Karpas-422 (cell line): ENCODE measurements at regions not wholly inside any gene's neighbourhood (a gene's known extent, or its start where the extent isn't known, plus 50 kb on each side); places are given as distances from the start of the nearest gene placed in this dataset.

Experiments used
- DNase-seq: peaks from one replicate; pipeline ENCODE4 v3.0.0-alpha.2; 2015
- H2AFZ ChIP-seq: fragments of 200-600 bp; sonication (generic); 2 replicates; pipeline ENCODE4 v1.6.1; 2014; ENCODE audit warnings: antibody characterized with exemption, low read length, mixed read lengths
- H3K27ac ChIP-seq: fragments of 200-600 bp; sonication (generic); 2 replicates; pipeline ENCODE4 v1.5.1; 2014; ENCODE audit warnings: mild to moderate bottlenecking, low read length, moderate library complexity
- H3K27me3 ChIP-seq: fragments of 200-600 bp; sonication (generic); 2 replicates; pipeline ENCODE4 v1.6.1; 2014; ENCODE audit warnings: low read length, mixed read lengths
- H3K36me3 ChIP-seq: fragments of 200-600 bp; sonication (generic); 2 replicates; pipeline ENCODE4 v1.6.1; 2014; ENCODE audit warnings: low read length, mixed read lengths; ENCODE audit not compliant: insufficient read depth
- H3K4me1 ChIP-seq: fragments of 200-600 bp; sonication (generic); 2 replicates; pipeline ENCODE4 v1.6.1; 2014; ENCODE audit warnings: mild to moderate bottlenecking, low read length, mixed read lengths
- H3K4me2 ChIP-seq: fragments of 200-600 bp; sonication (generic); 2 replicates; pipeline ENCODE4 v1.6.1; 2014; ENCODE audit warnings: low read length, low read depth, mild to moderate bottlenecking; ENCODE audit not compliant: poor library complexity, severe bottlenecking
- H3K4me3 ChIP-seq: fragments of 200-600 bp; sonication (generic); 2 replicates; pipeline ENCODE4 v1.5.1; 2014; ENCODE audit warnings: mild to moderate bottlenecking, antibody characterized with exemption, low read length, mixed read lengths
- H3K79me2 ChIP-seq: fragments of 200-600 bp; sonication (generic); 2 replicates; pipeline ENCODE4 v1.6.1; 2014; ENCODE audit warnings: mild to moderate bottlenecking, low read length, mixed read lengths
- H3K9ac ChIP-seq: fragments of 200-600 bp; sonication (generic); 2 replicates; pipeline ENCODE4 v1.6.0; 2014; ENCODE audit warnings: low read length
- H3K9me2 ChIP-seq: fragments of 200-600 bp; sonication (generic), shearing (Covaris generic); replicated peaks from 2 replicates; pipeline ENCODE4 v1.6.0; 2014; ENCODE audit warnings: mild to moderate bottlenecking, low read length, moderate library complexity; ENCODE audit not compliant: insufficient read depth
- H3K9me3 ChIP-seq: fragments of 300-700, 200-600 bp; sonication (generic); 2 replicates; pipeline ENCODE4 v1.6.1; 2014; ENCODE audit warnings: low read length, mixed read lengths
- H4K20me1 ChIP-seq: fragments of 200-600 bp; sonication (generic); 2 replicates; pipeline ENCODE4 v1.6.1; 2014; ENCODE audit warnings: mild to moderate bottlenecking, antibody characterized with exemption, low read length, low read depth; ENCODE audit not compliant: insufficient read depth

GRCh38 chr4:157722146-157722545 is 450.7 kb downstream of the GASK1B start:
- DNase-seq: no peak
- no peak overlapping the region for H2AFZ ChIP-seq

DNA sequence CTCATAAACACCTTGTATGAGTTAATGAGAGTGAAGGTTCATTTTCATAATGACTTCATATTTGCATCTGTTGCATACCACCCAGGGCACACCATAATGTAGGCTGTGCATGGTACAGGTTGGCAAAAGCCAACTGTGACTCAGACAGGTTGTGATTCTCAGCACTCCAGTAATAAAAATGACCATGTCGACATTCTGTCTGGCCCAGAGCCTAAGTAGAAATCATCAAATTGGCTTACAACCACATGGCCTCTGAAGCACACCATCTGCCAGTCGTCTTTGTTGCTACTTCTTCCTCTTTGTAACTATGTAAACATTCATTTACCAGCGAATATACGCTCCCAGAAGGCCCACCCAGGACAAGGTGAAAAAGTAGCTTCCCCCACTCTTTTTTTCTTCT is 459.5 kb downstream of the GASK1B start:
- no peak overlapping the region for H3K4me2 ChIP-seq
- H3K4me3 ChIP-seq: no peak overlapping the region
- no peaks in the 10 kb centered on the region for H3K79me2 ChIP-seq
- H3K4me1 ChIP-seq: no peaks in the 10 kb centered on the region
- H3K9me2 ChIP-seq: 0 out of 2 replicates have a peak, but pooled peaks cover 3% of the 10 kb centered on the region
- H4K20me1 ChIP-seq: no peaks in the 10 kb centered on the region
- H3K9ac ChIP-seq: no peak overlapping the region
- no peaks in the 10 kb centered on the region for H3K27me3 ChIP-seq
- H3K36me3 ChIP-seq: no peaks in the 10 kb centered on the region
- DNase-seq: no peak
- no peak overlapping the region for H2AFZ ChIP-seq
- no peak overlapping the region for H3K27ac ChIP-seq
- H3K9me3 ChIP-seq: peaks cover 32% of the 10 kb centered on the region

More at GRCh38 chr4:157722146-157722545, 450.7 kb downstream of the GASK1B start:
- Histone ChIP-seq H3K9ac (no peak overlapping the region), H3K4me1 (no peaks in the 10 kb centered on the region), H3K36me3 (no peaks in the 10 kb centered on the region), H3K79me2 (no peaks in the 10 kb centered on the region), H3K9me3 (peaks cover 67% of the 10 kb centered on the region), H3K27me3 (no peaks in the 10 kb centered on the region), H3K4me2 (no peak overlapping the region), H3K4me3 (no peak overlapping the region), H3K27ac (no peak overlapping the region), H4K20me1 (no peaks in the 10 kb centered on the region), H3K9me2 (no peaks in the 10 kb centered on the region)

DNA sequence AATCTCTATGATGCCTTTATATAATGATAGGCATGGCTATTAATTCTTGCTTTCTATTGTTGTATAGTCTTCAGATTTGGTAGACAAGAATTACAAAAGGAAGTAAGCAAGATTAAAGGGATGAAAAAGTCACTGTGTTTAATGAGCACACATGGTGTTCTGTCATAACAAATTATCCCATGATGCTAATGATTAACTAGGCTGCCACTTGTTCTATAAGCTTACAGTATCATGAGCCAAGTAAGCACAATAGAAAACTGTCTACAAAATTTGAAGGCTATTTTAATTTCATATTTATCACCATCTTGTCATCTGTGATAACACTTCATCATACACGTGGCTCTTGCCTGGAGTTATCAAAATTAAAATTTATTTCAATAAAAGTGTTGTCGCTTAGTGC is 466.7 kb downstream of the GASK1B start:
- Histone ChIP-seq H3K36me3 (no peaks in the 10 kb centered on the region), H3K9ac (no peak overlapping the region), H3K4me1 (no peaks in the 10 kb centered on the region), H2AFZ (no peak overlapping the region), H3K27ac (no peak overlapping the region), H3K4me3 (no peak overlapping the region), H3K4me2 (no peak overlapping the region), H3K9me3 (peaks cover 22% of the 10 kb centered on the region), H3K27me3 (no peaks in the 10 kb centered on the region), H3K9me2 (0 out of 2 replicates have a peak, but pooled peaks cover 3% of the 10 kb centered on the region), H3K79me2 (no peaks in the 10 kb centered on the region), H4K20me1 (no peaks in the 10 kb centered on the region)
- DNase-seq: no peak

GRCh38 chr4:157702831-157703230 is 470.0 kb downstream of the GASK1B start:
- H3K4me1 ChIP-seq: no peaks in the 10 kb centered on the region

DNA sequence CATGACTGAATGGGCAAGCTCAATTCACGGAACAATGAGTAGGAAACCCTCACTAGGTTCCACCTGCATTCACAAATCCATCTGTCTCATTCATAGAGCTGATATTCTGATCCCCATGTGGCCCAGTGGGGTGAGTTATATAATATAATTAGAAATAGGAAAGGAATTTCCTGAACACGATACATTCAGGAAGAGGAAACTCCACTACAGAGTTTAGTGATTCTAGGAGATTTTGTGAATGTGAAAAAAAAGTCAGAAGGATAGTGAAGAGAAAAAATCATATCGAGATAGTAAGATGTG is 471.2 kb downstream of the GASK1B start:
- Histone ChIP-seq H3K4me1 (no peaks in the 10 kb centered on the region), H3K27me3 (no peaks in the 10 kb centered on the region), H3K9ac (no peak overlapping the region), H3K9me2 (no peaks in the 10 kb centered on the region), H3K4me3 (no peak overlapping the region), H3K27ac (no peak overlapping the region), H3K79me2 (no peaks in the 10 kb centered on the region), H3K4me2 (no peak overlapping the region), H2AFZ (no peak overlapping the region), H3K36me3 (no peaks in the 10 kb centered on the region), H4K20me1 (no peaks in the 10 kb centered on the region), H3K9me3 (peaks cover 24% of the 10 kb centered on the region)
- no peak for DNase-seq

More at GRCh38 chr4:157702831-157703230, 470.0 kb downstream of the GASK1B start:
- H3K9ac ChIP-seq: no peak overlapping the region
- no peaks in the 10 kb centered on the region for H3K79me2 ChIP-seq
- H4K20me1 ChIP-seq: no peaks in the 10 kb centered on the region
- H3K27ac ChIP-seq: no peak overlapping the region
- H3K27me3 ChIP-seq: no peaks in the 10 kb centered on the region
- no peaks in the 10 kb centered on the region for H3K36me3 ChIP-seq
- DNase-seq: no peak
- no peak overlapping the region for H2AFZ ChIP-seq
- no peaks in the 10 kb centered on the region for H3K9me2 ChIP-seq
- no peak overlapping the region for H3K4me2 ChIP-seq
- peaks cover 24% of the 10 kb centered on the region for H3K9me3 ChIP-seq
- H3K4me3 ChIP-seq: no peak overlapping the region

- Histone ChIP-seq H4K20me1 (no peaks in the 10 kb centered on the region), H3K4me3 (no peak overlapping the region), H3K9ac (no peak overlapping the region), H3K36me3 (no peaks in the 10 kb centered on the region), H3K27me3 (no peaks in the 10 kb centered on the region), H3K9me3 (peaks cover 19% of the 10 kb centered on the region), H3K9me2 (no peaks in the 10 kb centered on the region), H3K4me2 (no peak overlapping the region), H3K79me2 (no peaks in the 10 kb centered on the region), H3K27ac (no peak overlapping the region), H3K4me1 (no peaks in the 10 kb centered on the region), H2AFZ (no peak overlapping the region)
- DNase-seq: no peak
These were observed 471.7 kb downstream of the GASK1B start for GRCh38 chr4:157700898-157701694.

- DNase-seq: no peak
- no peaks in the 10 kb centered on the region for H3K79me2 ChIP-seq
- no peak overlapping the region for H3K27ac ChIP-seq
- no peak overlapping the region for H3K4me2 ChIP-seq
- H3K4me1 ChIP-seq: no peaks in the 10 kb centered on the region
- H3K36me3 ChIP-seq: no peaks in the 10 kb centered on the region
- no peak overlapping the region for H2AFZ ChIP-seq
- H4K20me1 ChIP-seq: no peaks in the 10 kb centered on the region
- no peak overlapping the region for H3K4me3 ChIP-seq
- H3K9me3 ChIP-seq: peaks cover 30% of the 10 kb centered on the region; the same call in 1 of the 2 replicates
- H3K27me3 ChIP-seq: no peaks in the 10 kb centered on the region
- H3K9me2 ChIP-seq: no peaks in the 10 kb centered on the region
- no peak overlapping the region for H3K9ac ChIP-seq
These were observed 468.9 kb downstream of the GRIA2 start for GRCh38 chr4:157689476-157689875.

DNA sequence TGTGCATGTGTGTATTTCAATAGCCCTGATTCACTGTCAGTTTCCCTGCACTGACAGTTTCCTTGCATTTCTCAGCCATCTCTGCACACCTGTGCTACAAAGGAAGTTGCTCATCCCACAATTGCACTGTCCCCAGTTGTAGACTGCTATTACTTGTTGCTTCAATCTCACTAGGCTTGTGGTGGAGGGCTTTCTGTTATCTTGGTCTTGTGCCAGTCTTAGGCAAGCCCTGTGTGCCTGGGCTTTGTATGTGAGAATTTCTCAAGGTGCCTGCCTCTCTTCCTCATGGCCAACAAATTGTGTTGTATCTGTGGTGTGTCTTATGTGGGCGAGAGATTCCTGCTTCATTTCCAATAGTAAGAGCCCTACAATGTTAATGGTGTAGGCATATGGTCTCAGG is 467.4 kb downstream of the GRIA2 start:
- H3K36me3 ChIP-seq: no peaks in the 10 kb centered on the region
- H4K20me1 ChIP-seq: no peaks in the 10 kb centered on the region
- H3K4me1 ChIP-seq: no peaks in the 10 kb centered on the region
- H3K4me3 ChIP-seq: no peak overlapping the region
- no peak for DNase-seq
- H3K9me2 ChIP-seq: no peaks in the 10 kb centered on the region
- no peak overlapping the region for H3K27ac ChIP-seq
- H3K4me2 ChIP-seq: no peak overlapping the region
- peaks cover 37% of the 10 kb centered on the region; the same call in 1 of the 2 replicates for H3K9me3 ChIP-seq
- H2AFZ ChIP-seq: no peak overlapping the region
- H3K79me2 ChIP-seq: no peaks in the 10 kb centered on the region
- H3K9ac ChIP-seq: no peak overlapping the region
- no peaks in the 10 kb centered on the region for H3K27me3 ChIP-seq
